Endothelial cell of umbilical vein (primary cell): ENCODE measurements at regions not wholly inside any gene's neighbourhood (a gene's known extent, or its start where the extent isn't known, plus 50 kb on each side); places are given as distances from the start of the nearest gene placed in this dataset.

Experiments used
- BruUV-seq: library from RNA; stranded (reverse); fragments of 400-500 nt; replicated peaks from 2 replicates; lab custom pipeline; 2021; lab: Mats Ljungman, UMichigan
- CTCF ChIA-PET: fragments of 300-600, 350-600 bp; sonication (Branson Sonifier 250); formaldehyde crosslinking; loops from one replicate; lab custom pipeline; 2021; ENCODE audit warnings: antibody characterized with exemption, inconsistent platforms; lab: Charles Lee
- POLR2A ChIA-PET: fragments of 300-600, 350-600 bp; sonication (Branson Sonifier 250); formaldehyde crosslinking; loops from one replicate; lab custom pipeline; 2021; ENCODE audit warnings: antibody characterized with exemption, inconsistent platforms; lab: Charles Lee
- DNase-seq: peaks from one replicate; pipeline ENCODE4 v3.0.0-alpha.2; 2011; ENCODE audit warnings: low read depth, low spot score
- FAIRE-seq: peaks from 2 replicates; lab custom pipeline; 2011; peaks lifted over from hg19 to GRCh38; lab: Jason Lieb, UNC
- H2AFZ ChIP-seq: 2 replicates; pipeline ENCODE4 v1.6.0; 2012; ENCODE audit warnings: low read depth, low read length, control low read depth, inconsistent platforms
- H3K27ac ChIP-seq: 2 replicates; pipeline ENCODE4 v1.5.1; 2011; ENCODE audit warnings: low read depth, mild to moderate bottlenecking, control low read depth, low read length, moderate library complexity; ENCODE audit not compliant: insufficient read depth
- H3K27me3 ChIP-seq, 2 experiments: 2 replicates each; pipeline versions ENCODE4 v1.6.0 to v1.6.1; 2011; ENCODE audit warnings: low read length in 2 of 2, mixed read lengths in 1 of 2; ENCODE audit not compliant: control insufficient read depth in 2 of 2, insufficient read depth in 2 of 2
- H3K36me3 ChIP-seq, 2 experiments: 2 replicates in 1 of 2; 3 replicates in 1 of 2; pipeline ENCODE4 v1.5.1; 2011; ENCODE audit warnings: low read length in 2 of 2, mild to moderate bottlenecking in 1 of 2, moderate library complexity in 1 of 2; ENCODE audit not compliant: control insufficient read depth in 2 of 2, insufficient read depth in 2 of 2; ENCODE audit errors: extremely low read depth in 1 of 2
- H3K4me1 ChIP-seq: 3 replicates; pipeline ENCODE4 v1.5.1; 2011; ENCODE audit warnings: mild to moderate bottlenecking, low read length; ENCODE audit not compliant: control insufficient read depth, insufficient read depth; ENCODE audit errors: extremely low read depth
- H3K4me2 ChIP-seq: 2 replicates; pipeline ENCODE4 v1.6.1; 2011; ENCODE audit warnings: low read length, control low read depth, mixed read lengths; ENCODE audit not compliant: insufficient read depth
- H3K4me3 ChIP-seq, 3 experiments: fragments of 200-600 bp in 1 of 3; sonication (generic), shearing (Covaris generic) in 1 of 3; replicated peaks in 1 of 3; 2 replicates each; pipeline ENCODE4 v1.5.1; 2011 to 2016; ENCODE audit warnings: control low read depth in 3 of 3, low read length in 3 of 3, mild to moderate bottlenecking in 2 of 3, inconsistent platforms in 1 of 3, low read depth in 1 of 3, moderate library complexity in 1 of 3; ENCODE audit not compliant: insufficient read depth in 1 of 3
- H3K79me2 ChIP-seq: 2 replicates; pipeline ENCODE4 v1.6.0; 2012; ENCODE audit warnings: low read length, inconsistent platforms; ENCODE audit not compliant: control insufficient read depth, insufficient read depth
- H3K9ac ChIP-seq: replicated peaks from 2 replicates; pipeline ENCODE3; 2011; ENCODE audit warnings: low read length, control low read depth; ENCODE audit not compliant: insufficient read depth; ENCODE audit errors: extremely low read depth
- H3K9me1 ChIP-seq: replicated peaks from 3 replicates; pipeline ENCODE4 v1.6.0; 2011; ENCODE audit warnings: mild to moderate bottlenecking, low read length; ENCODE audit not compliant: control insufficient read depth, insufficient read depth; ENCODE audit errors: extremely low read depth
- H3K9me3 ChIP-seq: replicated peaks from 2 replicates; pipeline ENCODE4 v1.5.1; 2012; ENCODE audit warnings: low read length, inconsistent platforms; ENCODE audit not compliant: control insufficient read depth, insufficient read depth
- H4K20me1 ChIP-seq: replicated peaks from 2 replicates; pipeline ENCODE3; 2011; ENCODE audit warnings: mild to moderate bottlenecking, low read length; ENCODE audit not compliant: control insufficient read depth, insufficient read depth; ENCODE audit errors: extremely low read depth
- EZH2 ChIP-seq: IDR thresholded peaks from 2 replicates; pipeline ENCODE4 v1.6.1; 2012; ENCODE audit warnings: borderline replicate concordance, low read depth, mild to moderate bottlenecking, moderate library complexity, low read length, inconsistent platforms; ENCODE audit not compliant: severe bottlenecking
- FOS ChIP-seq: IDR thresholded peaks from 2 replicates; pipeline ENCODE4 v1.6.1; 2011; ENCODE audit warnings: mild to moderate bottlenecking, low read length, moderate library complexity, borderline replicate concordance; ENCODE audit not compliant: insufficient read depth
- GATA2 ChIP-seq: IDR thresholded peaks from 2 replicates; pipeline ENCODE4 v1.7.0; 2011; ENCODE audit warnings: low read depth, mild to moderate bottlenecking, moderate library complexity, mixed read lengths, low read length; ENCODE audit not compliant: insufficient read length, insufficient read depth
- JUN ChIP-seq: IDR thresholded peaks from 2 replicates; pipeline ENCODE4 v1.6.1; 2011; ENCODE audit warnings: borderline replicate concordance, low read depth; ENCODE audit not compliant: insufficient read length, insufficient read depth
- MYC ChIP-seq: IDR thresholded peaks from one replicate; pipeline ENCODE4 v1.6.1; 2011; ENCODE audit warnings: mild to moderate bottlenecking, low read depth, low read length
- POLR2A ChIP-seq: IDR thresholded peaks from 2 replicates; pipeline ENCODE4 v1.6.1; 2012; ENCODE audit warnings: low read depth, mild to moderate bottlenecking, control low read depth, low read length
- POLR2AphosphoS5 ChIP-seq: IDR thresholded peaks from 2 replicates; pipeline ENCODE4 v1.6.1; 2012; ENCODE audit warnings: low read depth, mild to moderate bottlenecking, control low read depth, low read length, moderate library complexity; ENCODE audit not compliant: insufficient read depth
- dilution Hi-C: fragments of 300-500 bp; cut with MboI; formaldehyde crosslinking; loops from one replicate; pipeline ENCODE4 v1.15.0; 2019; ENCODE audit warnings: low sequenced_read_pairs; ENCODE audit not compliant: extremely low pct_ligation_motif_present
- intact Hi-C: fragments of 100-400 bp; cut with micrococcal nuclease; formaldehyde crosslinking; loops from one replicate; pipeline ENCODE4 v1.10.0; 2022
- TF ChIP-seq, protein P1 (sequence below), 2 donors: IDR thresholded peaks; 1 replicate in 1 of 2; 2 replicates in 1 of 2; pipeline ENCODE4 v1.5.1; 2011; ENCODE audit warnings: low read length in 2 of 2, mild to moderate bottlenecking in 2 of 2, moderate library complexity in 2 of 2, control low read depth in 1 of 2, inconsistent platforms in 1 of 2, low read depth in 1 of 2; ENCODE audit not compliant: insufficient read depth in 1 of 2; ENCODE audit errors: extremely low read depth in 1 of 2
- TF ChIP-seq, protein P2 (sequence below): IDR thresholded peaks from 2 replicates; pipeline ENCODE4 v1.6.1; 2011; ENCODE audit not compliant: insufficient read depth, insufficient read length

DNA sequence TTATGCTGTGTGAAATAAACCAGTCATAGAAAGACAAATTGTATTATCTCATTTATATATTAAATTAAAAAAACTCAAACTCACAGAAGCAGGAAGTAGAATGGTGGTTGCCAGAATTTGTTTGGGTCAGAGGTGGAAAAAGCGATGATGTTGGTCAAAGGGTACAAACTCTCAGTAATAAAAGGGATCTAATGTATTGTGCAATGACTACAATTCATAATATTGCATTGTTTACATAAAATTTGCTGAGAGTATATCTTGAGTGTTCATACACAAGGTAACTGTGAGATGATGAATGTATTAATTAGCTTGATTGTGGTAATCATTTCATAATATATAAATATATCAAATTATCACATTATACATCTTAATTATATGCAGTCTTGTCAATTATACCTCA, 56.7 kb downstream of the FOXG1 start:
- no peak overlapping the region for H3K27ac ChIP-seq
- H3K4me3 ChIP-seq, result no peak overlapping the region
- H3K79me2 ChIP-seq, result no peaks in the 10 kb centered on the region
- H3K9me1 ChIP-seq, result no peaks in the 10 kb centered on the region
- dilution Hi-C loops (no loop called here), intact Hi-C loops (no loop called here)
- H4K20me1 ChIP-seq, result no peaks in the 10 kb centered on the region
- H3K9me3 ChIP-seq, result no peaks in the 10 kb centered on the region
- no peaks in the 10 kb centered on the region for H3K4me1 ChIP-seq
- FAIRE-seq (no peak), DNase-seq (no peak)
- H2AFZ ChIP-seq, result no peak overlapping the region
- TF ChIP-seq, protein P1, sequence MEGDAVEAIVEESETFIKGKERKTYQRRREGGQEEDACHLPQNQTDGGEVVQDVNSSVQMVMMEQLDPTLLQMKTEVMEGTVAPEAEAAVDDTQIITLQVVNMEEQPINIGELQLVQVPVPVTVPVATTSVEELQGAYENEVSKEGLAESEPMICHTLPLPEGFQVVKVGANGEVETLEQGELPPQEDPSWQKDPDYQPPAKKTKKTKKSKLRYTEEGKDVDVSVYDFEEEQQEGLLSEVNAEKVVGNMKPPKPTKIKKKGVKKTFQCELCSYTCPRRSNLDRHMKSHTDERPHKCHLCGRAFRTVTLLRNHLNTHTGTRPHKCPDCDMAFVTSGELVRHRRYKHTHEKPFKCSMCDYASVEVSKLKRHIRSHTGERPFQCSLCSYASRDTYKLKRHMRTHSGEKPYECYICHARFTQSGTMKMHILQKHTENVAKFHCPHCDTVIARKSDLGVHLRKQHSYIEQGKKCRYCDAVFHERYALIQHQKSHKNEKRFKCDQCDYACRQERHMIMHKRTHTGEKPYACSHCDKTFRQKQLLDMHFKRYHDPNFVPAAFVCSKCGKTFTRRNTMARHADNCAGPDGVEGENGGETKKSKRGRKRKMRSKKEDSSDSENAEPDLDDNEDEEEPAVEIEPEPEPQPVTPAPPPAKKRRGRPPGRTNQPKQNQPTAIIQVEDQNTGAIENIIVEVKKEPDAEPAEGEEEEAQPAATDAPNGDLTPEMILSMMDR (IDR thresholded peaks at IDR 0.05; ENCODE audit: extremely low read depth in 1 of 2, insufficient read depth in 1 of 2, low read depth in 1 of 2, low read length in 2 of 2), result no peak
- TF ChIP-seq POLR2A (no peak), EZH2 (no peak), JUN (no peak)
- H3K36me3 ChIP-seq, result no peaks in the 10 kb centered on the region
- POLR2A ChIA-PET, result no interaction called here
- H3K9ac ChIP-seq, result no peak overlapping the region
- CTCF ChIA-PET, result no interaction called here
- no TSS peak for BruUV-seq
- H3K4me2 ChIP-seq, result no peak overlapping the region
- H3K27me3 ChIP-seq, result no peaks in the 10 kb centered on the region

GRCh38 chr14:28830115-28830534, 63.5 kb downstream of the FOXG1 start:
- Histone ChIP-seq H2AFZ (no peak overlapping the region), H3K27ac (no peak overlapping the region), H3K36me3 (no peaks in the 10 kb centered on the region), H3K4me2 (no peak overlapping the region), H3K9me1 (no peaks in the 10 kb centered on the region), H3K9ac (no peak overlapping the region), H4K20me1 (no peaks in the 10 kb centered on the region), H3K27me3 (no peaks in the 10 kb centered on the region), H3K4me3 (no peak overlapping the region), H3K9me3 (no peaks in the 10 kb centered on the region), H3K4me1 (no peaks in the 10 kb centered on the region), H3K79me2 (no peaks in the 10 kb centered on the region)
- POLR2A ChIA-PET, result no interaction called here
- dilution Hi-C loops, result no loop called here
- DNase-seq, result no peak
- intact Hi-C loops, result no loop called here
- no TSS peak for BruUV-seq
- FAIRE-seq, result no peak
- CTCF ChIA-PET, result no interaction called here
- TF ChIP-seq POLR2A, result no peak
- TF ChIP-seq POLR2AphosphoS5, result no peak
- TF ChIP-seq FOS, result no peak
- TF ChIP-seq JUN, result no peak
- no peak for TF ChIP-seq GATA2
- TF ChIP-seq EZH2, result no peak
- TF ChIP-seq MYC, result no peak
- TF ChIP-seq, protein P1 (IDR thresholded peaks at IDR 0.05; ENCODE audit: extremely low read depth in 1 of 2, insufficient read depth in 1 of 2, low read depth in 1 of 2, low read length in 2 of 2), result no peak
- TF ChIP-seq, protein P2, sequence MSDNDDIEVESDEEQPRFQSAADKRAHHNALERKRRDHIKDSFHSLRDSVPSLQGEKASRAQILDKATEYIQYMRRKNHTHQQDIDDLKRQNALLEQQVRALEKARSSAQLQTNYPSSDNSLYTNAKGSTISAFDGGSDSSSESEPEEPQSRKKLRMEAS, result no peak
